ENCODE measurements at regions not wholly inside any gene's neighbourhood (a gene's known extent, or its start where the extent isn't known, plus 50 kb on each side); places are given as distances from the start of the nearest gene placed in this dataset.

DNA sequence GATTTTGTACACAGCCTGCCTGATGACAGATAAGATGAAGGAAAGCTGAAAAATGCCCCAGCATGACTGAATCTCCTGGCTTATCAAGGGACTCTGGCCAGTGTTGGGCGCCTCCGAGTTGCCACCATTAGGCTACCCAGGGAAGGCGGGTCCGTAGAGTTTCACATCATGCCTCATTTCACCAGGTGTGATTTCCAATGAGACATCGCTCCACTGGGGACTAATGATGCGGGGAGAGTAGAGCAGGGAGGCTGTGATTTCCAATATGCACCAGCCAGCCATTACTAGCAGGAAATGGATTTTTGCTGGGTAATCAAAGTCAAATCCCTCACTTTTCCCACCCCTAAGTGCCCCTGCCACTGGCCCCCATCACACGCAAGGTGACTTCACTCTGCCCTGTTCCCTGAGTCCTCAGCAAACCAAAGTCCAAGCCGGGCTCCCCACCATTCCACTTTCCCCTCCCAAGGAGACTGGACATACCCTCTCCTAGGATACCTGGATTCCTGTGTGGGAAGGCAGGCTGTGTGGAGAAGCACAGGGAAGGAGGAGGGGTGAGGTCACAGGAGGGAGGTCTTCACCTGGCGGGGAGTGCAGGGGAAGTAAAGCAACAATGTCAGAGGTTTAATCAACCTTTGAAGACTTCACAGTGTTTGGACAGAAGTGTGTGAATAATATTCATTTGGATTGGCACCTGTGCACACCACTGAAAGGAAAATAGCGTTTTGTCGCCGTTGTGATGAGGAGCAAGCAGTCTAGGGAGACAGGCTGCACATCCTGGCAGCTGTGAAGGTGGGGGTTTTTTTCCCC, 613.3 kb upstream of the CADM1 start:
- H3K36me3 Mint-ChIP-seq (ENCODE audit: low read depth), result peaks cover 4% of the 10 kb centered on the region; the same call in 2 of the 3 replicates
- H3K4me3 Mint-ChIP-seq, result no peak overlapping the region
- Histone ChIP-seq H3K27me3 (ENCODE audit: insufficient read depth) (no peaks in the 10 kb centered on the region), H3K4me3 (no peak overlapping the region), H3K4me1 (ENCODE audit: insufficient read depth) (no peaks in the 10 kb centered on the region), H3K4me2 (no peak overlapping the region), H3K9me2 (ENCODE audit: insufficient read depth) (no peaks in the 10 kb centered on the region), H3F3A (replicated peaks; ENCODE audit: low read depth) (no peaks in the 10 kb centered on the region), H3K36me3 (ENCODE audit: insufficient read depth) (no peaks in the 10 kb centered on the region), H3K79me2 (replicated peaks; ENCODE audit: insufficient read depth) (no peaks in the 10 kb centered on the region), H2AFZ (no peak overlapping the region), H3K27ac (ENCODE audit: low read depth) (no peak overlapping the region), H4K20me1 (replicated peaks; ENCODE audit: insufficient read depth) (no peaks in the 10 kb centered on the region)
- H3K27me3 Mint-ChIP-seq (ENCODE audit: insufficient read depth, low read depth, poor library complexity), result peaks cover 13% of the 10 kb centered on the region
- H3K4me1 Mint-ChIP-seq, result no peaks in the 10 kb centered on the region; the same call in 2 of the 3 replicates
- no peak overlapping the region for H3K27ac Mint-ChIP-seq
- peaks cover 12% of the 10 kb centered on the region for H3K9me3 Mint-ChIP-seq
- TF ChIP-seq POLR2AphosphoS5 (IDR thresholded peaks at IDR 0.05; ENCODE audit: low read depth) (no peak), JUNB (IDR thresholded peaks at IDR 0.05; ENCODE audit: unreplicated experiment) (no peak), CREB1 (CRISPR knock-in tag; IDR thresholded peaks at IDR 0.05; ENCODE audit: low read depth) (no peak), ZNF114 (CRISPR knock-in tag; IDR thresholded peaks at IDR 0.05) (no peak), STAT1 (IDR thresholded peaks at IDR 0.05; ENCODE audit: unreplicated experiment) (no peak), EZH2phosphoT487 (IDR thresholded peaks at IDR 0.05; ENCODE audit: unreplicated experiment) (no peak)
- TF ChIP-seq, protein P1, sequence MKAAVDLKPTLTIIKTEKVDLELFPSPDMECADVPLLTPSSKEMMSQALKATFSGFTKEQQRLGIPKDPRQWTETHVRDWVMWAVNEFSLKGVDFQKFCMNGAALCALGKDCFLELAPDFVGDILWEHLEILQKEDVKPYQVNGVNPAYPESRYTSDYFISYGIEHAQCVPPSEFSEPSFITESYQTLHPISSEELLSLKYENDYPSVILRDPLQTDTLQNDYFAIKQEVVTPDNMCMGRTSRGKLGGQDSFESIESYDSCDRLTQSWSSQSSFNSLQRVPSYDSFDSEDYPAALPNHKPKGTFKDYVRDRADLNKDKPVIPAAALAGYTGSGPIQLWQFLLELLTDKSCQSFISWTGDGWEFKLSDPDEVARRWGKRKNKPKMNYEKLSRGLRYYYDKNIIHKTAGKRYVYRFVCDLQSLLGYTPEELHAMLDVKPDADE (IDR thresholded peaks at IDR 0.05), result no peak
- DNase-seq (ENCODE audit: low spot score) (no peak), ATAC-seq (no peak)

DNA sequence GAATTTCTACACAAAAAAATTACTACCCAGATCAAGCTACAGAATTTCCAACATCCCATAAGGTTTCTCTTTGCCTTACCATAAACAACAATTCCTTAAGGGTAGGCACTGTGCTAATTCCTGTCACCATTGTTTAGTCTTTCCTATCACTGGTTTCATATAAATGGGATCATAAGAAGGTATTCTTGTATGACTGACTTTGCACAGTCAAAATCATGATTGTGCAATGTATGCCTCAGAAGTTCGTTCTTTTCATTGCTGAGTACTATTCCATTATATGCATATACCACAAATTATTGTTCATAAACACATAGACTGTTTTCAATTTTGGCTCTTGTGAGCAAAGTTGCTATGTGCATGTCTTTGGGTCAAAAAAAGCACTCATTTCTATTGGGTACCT, 611.6 kb upstream of the CADM1 start:
- Histone ChIP-seq H3K27ac (ENCODE audit: low read depth) (no peak overlapping the region), H3K4me3 (no peak overlapping the region), H3K9me2 (ENCODE audit: insufficient read depth) (no peaks in the 10 kb centered on the region), H4K20me1 (replicated peaks; ENCODE audit: insufficient read depth) (no peaks in the 10 kb centered on the region), H3K4me1 (ENCODE audit: insufficient read depth) (no peaks in the 10 kb centered on the region), H2AFZ (no peak overlapping the region), H3K27me3 (ENCODE audit: insufficient read depth) (peaks cover 2% of the 10 kb centered on the region; the same call in 1 of the 2 replicates), H3K79me2 (replicated peaks; ENCODE audit: insufficient read depth) (no peaks in the 10 kb centered on the region), H3K4me2 (no peak overlapping the region), H3F3A (replicated peaks; ENCODE audit: low read depth) (no peaks in the 10 kb centered on the region), H3K36me3 (ENCODE audit: insufficient read depth) (no peaks in the 10 kb centered on the region)
- TF ChIP-seq, protein P2, sequence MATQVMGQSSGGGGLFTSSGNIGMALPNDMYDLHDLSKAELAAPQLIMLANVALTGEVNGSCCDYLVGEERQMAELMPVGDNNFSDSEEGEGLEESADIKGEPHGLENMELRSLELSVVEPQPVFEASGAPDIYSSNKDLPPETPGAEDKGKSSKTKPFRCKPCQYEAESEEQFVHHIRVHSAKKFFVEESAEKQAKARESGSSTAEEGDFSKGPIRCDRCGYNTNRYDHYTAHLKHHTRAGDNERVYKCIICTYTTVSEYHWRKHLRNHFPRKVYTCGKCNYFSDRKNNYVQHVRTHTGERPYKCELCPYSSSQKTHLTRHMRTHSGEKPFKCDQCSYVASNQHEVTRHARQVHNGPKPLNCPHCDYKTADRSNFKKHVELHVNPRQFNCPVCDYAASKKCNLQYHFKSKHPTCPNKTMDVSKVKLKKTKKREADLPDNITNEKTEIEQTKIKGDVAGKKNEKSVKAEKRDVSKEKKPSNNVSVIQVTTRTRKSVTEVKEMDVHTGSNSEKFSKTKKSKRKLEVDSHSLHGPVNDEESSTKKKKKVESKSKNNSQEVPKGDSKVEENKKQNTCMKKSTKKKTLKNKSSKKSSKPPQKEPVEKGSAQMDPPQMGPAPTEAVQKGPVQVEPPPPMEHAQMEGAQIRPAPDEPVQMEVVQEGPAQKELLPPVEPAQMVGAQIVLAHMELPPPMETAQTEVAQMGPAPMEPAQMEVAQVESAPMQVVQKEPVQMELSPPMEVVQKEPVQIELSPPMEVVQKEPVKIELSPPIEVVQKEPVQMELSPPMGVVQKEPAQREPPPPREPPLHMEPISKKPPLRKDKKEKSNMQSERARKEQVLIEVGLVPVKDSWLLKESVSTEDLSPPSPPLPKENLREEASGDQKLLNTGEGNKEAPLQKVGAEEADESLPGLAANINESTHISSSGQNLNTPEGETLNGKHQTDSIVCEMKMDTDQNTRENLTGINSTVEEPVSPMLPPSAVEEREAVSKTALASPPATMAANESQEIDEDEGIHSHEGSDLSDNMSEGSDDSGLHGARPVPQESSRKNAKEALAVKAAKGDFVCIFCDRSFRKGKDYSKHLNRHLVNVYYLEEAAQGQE (IDR thresholded peaks at IDR 0.05; ENCODE audit: unreplicated experiment), result no peak
- TF ChIP-seq, protein P1 (IDR thresholded peaks at IDR 0.05), result no peak
- TF ChIP-seq ZNF331 (CRISPR knock-in tag; IDR thresholded peaks at IDR 0.05; ENCODE audit: low read depth) (no peak), NANOG (IDR thresholded peaks at IDR 0.05; ENCODE audit: borderline replicate concordance) (no peak), POLR2AphosphoS5 (IDR thresholded peaks at IDR 0.05; ENCODE audit: low read depth) (no peak), JUNB (IDR thresholded peaks at IDR 0.05; ENCODE audit: unreplicated experiment) (no peak)
- ATAC-seq (no peak), DNase-seq (ENCODE audit: low spot score) (no peak)
- H3K36me3 Mint-ChIP-seq (ENCODE audit: low read depth), result peaks cover 4% of the 10 kb centered on the region; the same call in 2 of the 3 replicates
- H3K4me3 Mint-ChIP-seq, result no peak overlapping the region
- H3K27me3 Mint-ChIP-seq (ENCODE audit: insufficient read depth, low read depth, poor library complexity), result peaks cover 26% of the 10 kb centered on the region
- H3K4me1 Mint-ChIP-seq, result peaks cover 3% of the 10 kb centered on the region; the same call in 2 of the 3 replicates
- no peak overlapping the region for H3K27ac Mint-ChIP-seq
- H3K9me3 Mint-ChIP-seq, result peaks cover 12% of the 10 kb centered on the region
